Left hindlimb (tissue), 1 donor: ENCODE measurements at regions not wholly inside any gene's neighbourhood (a gene's known extent, or its start where the extent isn't known, plus 50 kb on each side); places are given as distances from the start of the nearest gene placed in this dataset.
"Not testable (repeated sequence)": the region's sequence is repeated elsewhere in the genome, so short reads cannot be mapped to it uniquely, and the experiment has no call there.

ENCODE experiments used
- DNase-seq: peaks from one replicate; pipeline ENCODE4 v3.0.0-alpha.2; 2018

DNA sequence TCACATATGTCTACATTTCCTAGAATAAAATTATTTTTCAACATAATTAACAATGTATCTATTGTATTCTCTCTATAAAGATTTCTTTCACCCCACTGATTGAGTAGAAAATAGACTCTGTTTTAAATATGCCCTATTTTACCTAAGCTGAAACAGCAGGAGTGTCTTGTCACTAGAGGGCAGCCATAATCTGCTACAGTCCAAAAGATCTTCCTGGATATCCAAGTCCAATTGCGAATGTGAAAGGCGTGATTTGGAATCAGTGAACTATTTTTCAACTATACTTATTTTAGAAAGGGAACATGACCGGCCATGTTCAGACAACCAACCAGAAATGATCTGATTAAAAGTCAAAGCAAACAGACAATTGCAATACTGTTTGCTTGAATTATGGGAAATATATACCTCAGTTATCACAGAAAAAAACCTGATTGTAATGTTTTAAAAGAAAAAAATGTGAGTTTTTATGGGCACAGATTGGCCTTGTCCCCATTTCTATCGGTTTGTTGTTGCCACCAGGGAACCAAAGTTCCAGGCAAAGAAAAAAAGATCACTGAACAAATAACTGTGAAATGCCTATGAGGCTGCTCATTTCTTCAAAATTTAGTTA is 1211.0 kb upstream of the ADGRL4 start:
- DNase-seq, result no peak

DNA sequence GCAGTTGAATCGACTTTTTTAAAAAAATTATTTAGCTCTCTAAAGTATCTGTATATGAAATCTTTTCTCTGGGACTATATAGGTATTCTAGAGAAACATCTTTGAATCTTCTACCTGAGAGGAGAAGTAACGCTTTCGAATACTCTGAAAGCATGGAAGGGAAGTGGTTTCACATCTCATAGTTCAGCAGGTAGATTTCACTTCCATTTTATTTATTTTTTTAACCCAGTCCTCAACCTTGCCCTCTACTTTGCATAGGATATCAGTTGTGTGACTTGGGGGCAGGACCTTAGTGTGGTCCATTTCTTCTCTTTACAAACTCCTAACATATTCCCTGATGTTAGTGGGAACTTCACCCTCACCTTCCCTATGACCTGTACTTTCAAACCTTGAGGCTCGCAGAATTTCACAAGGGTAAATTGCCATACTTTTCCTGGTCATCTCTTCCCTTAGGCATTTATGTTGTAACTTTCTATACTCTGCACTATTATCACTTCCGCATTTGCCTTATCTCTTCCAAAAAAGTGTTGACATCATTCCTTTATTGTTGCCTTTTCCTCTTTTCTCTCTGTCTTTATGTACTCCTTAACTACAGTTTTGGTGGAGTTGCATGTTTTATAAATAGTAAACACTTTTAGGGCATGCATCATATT is 1208.5 kb upstream of the ADGRL4 start:
- no peak for DNase-seq

DNA sequence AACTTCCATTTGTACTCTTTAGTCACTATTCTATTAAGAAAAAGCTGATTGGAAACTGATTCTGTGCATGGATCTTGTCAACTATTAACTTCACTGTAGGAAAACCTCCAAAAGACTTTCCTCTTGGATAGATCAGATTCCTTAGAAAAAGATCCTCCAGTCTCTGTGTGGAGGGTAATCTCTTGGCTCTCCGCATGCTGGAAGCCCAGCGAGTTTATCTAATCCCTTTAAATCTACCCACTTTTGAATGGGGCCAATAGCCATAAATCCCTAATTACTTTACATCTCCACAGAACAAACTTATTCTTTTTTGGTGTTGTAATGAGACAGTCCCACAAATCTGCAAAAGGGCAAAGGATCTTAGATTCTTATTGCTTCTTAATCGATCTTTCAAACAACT is 1206.4 kb upstream of the ADGRL4 start:
- no peak for DNase-seq

DNA sequence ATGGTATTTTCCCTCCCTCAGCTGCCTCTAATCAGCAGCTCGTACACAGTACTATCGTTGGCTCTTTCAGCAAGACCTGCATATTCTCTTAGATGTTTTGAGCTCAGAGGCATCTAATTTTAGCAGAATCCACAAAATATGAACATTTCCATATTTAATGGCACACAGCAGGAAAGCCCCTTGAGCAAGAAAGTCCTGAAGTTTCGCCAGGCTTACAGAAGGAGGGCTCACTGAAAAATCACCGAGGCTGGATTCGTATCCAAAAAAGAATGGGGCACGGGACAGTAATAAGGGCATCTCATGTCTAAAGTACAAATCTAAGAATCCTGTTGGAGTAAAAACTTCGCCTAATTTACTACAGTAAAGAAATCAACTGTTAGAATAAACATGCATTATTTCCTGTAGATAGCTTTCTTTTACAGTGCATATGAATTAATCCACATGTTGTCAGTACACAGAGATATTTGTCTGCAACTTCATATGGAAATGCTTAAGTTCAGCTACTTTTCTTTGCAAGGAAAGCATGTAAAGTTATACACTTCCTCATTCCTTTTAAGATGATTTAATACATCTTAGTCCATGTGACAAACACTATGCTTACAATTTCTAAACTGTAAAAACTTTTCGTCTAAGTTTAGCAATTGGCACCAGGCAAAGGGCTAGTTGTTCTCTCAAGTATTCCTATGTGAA is 1205.3 kb upstream of the ADGRL4 start:
- DNase-seq, result no peak

DNA sequence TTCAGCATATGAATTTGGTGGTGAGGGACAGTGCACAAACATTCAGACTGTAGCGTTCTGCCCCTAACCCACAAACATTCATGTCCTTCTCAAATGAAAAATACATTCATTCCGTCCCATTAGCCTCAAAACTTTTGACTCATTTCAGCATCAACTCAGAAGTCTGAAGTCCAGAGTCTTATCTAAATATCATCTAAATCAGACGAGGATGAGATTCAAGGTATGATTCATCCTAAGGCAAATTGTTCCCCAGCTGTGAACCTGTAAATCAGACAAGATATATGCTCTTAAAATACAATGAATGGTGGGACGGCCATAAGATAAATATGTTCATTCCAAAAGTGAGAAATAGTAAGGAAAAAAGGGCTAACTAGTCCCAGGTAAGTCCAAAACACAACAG is 1195.6 kb upstream of the ADGRL4 start:
- DNase-seq, result no peak

DNA sequence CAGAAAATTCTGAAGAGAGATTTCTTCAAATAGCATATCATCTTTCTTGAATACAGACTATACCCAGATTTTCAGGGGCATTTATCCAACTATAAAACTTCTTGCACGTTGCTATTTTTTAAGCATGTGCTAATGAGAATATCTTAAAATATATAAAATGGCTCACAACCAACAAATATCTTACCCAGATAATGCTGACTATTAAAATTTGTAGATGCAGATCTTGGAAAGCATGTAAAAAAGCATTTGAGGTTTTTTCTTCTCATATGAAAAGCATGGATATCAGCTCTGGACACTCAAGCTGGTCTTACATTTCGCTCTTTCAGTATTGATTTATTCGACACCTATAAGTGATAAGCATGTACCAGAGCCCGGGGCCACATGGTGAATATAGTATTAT is 1187.7 kb upstream of the ADGRL4 start:
- DNase-seq, result no peak

DNA sequence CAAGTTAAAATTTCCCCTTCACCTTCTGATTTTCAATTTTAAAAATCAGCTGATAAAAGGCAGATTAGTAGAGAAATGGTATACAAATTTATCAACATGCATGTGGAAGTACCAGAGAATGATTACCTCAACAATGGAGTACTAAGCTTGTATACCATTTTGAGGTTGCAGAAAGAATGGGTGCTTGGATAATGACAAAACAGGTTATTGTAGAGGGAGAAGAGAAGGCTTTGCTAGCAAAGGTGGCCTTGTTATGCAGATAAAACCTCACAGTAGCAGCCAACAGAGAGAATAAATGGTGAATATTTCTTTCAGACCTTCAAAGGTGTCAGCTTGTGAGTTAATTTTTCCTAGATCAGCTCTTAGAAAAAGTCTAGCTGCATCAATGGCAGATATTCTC is 1174.9 kb upstream of the ADGRL4 start:
- DNase-seq, result no peak

DNA sequence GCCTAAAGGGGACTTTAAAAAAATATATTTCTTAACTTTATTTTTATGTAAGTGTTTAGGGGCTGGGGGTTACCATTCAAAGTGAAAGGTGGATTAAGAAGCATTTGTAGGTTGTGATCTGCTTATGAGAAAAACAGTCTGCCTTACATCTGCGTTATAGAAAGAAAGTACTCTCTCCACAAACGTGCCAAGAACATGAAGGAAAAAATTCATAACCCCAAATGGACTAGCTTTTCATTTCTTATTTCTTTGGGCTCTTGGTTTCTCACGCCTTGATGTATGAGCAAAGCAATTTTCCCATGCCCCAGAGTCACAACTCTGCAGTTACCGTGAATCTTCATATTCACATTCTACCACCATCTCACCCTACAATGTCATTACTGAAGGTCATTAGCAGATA is 1165.1 kb upstream of the ADGRL4 start:
- DNase-seq, result no peak

DNA sequence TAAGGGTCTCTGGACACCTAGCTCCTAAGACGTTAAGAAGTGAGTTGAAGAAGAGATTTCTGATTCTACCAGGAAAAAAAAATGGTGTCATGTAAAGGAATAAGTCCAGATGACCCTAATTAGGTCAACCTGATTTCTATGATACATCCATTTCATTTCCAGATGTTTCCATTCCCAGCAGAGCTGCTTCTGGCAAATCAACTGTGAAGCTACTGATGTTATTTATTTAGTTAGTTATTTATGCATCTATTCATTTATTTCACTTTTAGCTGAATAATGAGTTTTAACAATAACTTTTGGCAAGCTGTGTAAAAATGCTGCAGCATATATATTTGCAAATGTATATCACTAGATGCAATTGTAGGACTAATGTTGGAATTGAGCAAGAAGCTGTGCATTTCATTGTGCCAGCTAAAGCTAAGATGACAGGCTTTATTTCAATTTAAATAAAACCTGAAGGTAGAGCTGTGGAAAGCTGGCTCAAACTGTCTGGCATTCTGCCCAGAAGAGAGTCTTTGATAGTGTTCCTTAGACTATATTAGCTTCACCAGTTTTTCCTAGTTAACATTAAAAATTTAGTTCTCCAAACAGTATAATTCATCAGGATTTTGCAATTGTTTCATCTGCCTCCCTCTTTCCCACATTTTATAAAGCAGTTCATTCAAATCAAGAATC is 1164.4 kb upstream of the ADGRL4 start:
- peak; percentile 60 for DNase-seq

DNA sequence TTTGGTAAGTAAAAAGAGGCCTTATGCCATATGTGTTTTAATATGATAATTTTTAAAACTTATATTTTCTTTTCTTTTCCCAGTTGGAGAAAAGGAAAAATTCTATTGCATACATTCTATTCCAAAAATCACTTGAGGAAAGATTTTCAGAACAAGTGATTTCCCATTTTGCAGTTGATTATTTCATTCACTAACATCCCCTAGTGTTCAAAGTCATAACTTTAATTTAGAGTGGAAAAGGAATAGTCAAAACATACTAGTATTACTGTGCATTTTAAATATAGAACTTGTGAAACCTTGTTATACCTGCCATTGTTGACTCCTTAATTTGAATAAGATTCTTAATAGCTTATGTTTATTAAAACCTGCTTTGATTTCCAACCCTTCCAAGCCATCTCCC is 1157.6 kb upstream of the ADGRL4 start:
- no peak for DNase-seq

DNA sequence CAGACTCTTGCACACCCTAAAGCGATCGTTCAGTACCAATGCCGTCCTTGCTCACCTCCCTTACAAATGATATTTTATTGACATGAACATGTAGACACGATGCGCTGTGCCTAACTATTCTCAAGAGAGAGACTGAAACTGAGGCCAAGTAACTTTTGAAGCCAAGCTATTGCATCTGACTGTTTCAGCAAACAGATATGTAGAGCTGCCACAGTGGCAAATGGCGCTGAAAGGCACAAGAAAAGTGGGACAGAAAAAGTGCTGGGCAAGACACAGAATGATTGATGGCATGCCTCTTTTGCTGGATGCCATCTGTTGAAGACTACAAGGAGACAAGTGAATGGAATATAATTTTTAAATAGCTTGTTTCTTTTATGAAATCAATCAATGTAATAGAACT is 1157.2 kb upstream of the ADGRL4 start:
- DNase-seq, result no peak

DNA sequence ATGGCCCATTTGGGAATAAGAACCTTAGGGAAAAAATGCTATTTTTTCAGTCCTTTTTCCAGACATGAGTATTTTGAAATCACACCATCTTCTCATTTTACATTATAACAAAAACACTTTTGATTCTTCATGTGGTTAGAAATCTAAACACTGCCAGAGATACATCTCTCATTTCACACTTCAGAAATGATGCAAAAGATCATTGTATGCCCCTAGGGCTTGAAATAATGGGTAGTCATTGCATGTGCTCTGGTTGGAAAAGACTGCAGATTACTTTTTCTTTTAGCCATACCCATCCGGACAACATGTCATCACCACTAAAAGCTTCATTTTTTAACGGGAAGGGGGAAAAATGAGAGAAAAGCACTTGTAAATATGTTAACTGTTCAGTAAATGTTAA is 1152.2 kb upstream of the ADGRL4 start:
- no peak for DNase-seq

DNA sequence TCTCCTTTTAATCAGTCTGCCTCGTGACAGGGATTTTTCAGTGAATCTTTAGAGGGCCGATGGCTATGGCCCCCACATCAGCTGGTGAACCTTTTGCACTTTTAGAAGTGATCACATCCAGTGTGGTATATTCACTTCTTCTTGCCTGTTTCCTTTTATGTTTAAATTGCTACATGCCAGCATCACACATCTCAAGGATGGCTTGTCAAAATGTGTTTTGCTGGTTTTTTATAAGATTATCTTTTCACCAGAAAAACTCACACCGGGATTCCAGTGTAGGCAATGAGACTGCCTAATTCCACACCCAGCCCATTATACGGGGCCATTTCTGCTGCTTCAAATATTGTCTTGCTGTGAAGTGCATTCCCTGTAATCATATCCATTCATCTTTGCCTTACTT is 1151.7 kb upstream of the ADGRL4 start:
- no peak for DNase-seq

DNA sequence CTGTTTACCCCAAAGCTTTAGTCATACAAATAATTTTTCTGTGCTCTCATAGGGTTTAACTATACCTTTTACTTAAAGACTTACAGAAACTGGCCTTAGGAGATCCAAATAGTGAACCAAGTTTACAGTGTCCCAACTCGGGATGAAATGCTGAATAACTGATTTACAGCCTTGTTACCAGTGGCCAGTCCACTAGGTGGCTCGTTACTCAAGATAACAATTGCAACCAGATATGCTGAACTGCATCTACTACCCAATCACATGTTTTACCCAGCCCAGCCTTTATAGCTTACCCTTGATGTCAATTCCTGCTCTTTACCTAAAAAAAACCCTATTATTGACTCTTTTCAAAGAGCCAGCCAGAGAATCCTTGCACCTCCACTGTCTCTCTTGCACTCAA is 1148.8 kb upstream of the ADGRL4 start:
- DNase-seq, result no peak

DNA sequence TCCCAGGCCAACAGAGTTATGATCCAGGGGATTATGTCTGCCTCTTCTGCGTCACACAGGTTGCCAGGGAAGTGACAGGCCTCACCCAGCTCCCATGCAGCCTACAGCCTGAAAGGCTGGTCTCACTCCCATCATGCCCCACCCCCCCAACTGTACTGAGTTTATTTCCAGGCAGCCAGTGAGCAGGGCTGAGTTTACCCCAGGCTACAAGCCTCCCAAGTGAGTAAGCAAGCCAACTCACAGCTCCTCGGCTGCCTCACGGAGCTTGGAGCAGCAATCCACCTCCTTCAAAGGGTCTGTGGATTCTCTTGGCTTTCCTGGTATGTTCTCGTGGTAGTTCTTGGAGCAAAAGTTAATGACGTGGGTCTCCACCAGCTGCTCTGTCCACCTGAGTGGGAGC is 1147.6 kb upstream of the ADGRL4 start:
- DNase-seq, result no peak

DNA sequence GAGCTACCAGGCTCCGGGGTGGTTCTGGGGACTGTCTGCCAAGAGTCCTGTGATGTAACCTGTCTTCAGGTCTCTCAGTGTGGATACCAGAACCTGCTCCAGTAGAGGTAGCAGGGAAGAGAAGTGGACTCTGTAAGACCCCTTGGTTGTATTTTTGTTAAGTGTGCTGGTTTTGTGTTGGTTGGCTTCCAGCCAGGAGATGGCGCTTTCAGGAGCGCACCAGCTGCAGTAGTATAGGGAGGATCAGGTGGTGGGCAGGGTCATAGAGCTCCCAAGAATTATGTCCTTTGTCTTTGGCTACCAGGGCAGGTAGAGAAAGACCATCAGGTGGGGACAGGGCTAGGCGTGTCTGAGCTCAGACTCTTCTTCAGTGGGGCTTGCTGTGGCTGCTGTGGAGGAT is 1147.2 kb upstream of the ADGRL4 start:
- DNase-seq, result no peak

DNA sequence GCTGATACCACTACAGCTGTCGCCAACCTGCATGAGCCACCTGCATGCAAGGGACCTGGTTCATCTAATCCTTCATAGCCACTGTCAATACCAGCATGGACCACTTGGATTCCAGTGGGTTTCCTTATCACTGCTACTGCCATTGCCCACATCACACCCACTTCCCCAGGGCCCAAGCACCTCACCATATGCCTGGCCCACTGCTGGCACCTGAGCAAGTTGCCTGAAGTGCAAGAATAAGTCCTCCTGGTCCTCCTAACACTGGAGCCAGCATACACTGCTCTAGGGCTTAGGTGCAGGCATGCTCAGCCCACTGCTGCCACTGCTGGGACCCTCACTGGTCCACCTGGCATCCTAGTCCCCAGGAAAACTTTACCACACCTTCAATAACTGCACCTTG is 1136.8 kb upstream of the ADGRL4 start:
- no peak for DNase-seq

DNA sequence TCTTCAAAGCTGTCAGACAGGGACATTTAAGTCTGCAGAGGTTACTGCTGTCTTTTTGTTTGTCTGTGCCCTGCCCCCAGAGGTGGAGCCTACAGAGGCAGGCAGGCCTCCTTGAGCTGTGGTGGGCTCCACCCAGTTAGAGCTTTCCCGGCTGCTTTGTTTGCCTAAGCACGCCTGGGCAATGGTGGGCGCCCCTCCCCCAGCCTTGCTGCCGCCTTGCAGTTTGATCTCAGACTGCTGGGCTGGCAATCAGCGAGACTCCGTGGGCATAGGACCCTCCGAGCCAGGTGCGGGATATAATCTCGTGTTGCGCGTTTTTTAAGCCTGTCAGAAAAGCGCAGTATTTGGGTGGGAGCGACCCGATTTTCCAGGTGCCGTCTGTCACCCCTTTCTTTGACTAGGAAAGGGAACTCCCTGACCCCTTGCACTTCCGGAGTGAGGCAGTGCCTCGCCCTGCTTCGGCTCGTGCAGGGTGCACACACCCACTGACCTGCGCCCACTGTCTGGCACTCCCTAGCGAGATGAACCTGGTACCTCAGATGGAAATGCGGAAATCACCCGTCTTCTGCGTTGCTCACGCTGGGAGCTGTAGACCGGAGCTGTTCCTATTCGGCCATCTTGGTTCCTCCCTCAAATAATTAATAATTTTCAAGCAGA is 1131.5 kb upstream of the ADGRL4 start:
- DNase-seq, result not testable (repeated sequence)

DNA sequence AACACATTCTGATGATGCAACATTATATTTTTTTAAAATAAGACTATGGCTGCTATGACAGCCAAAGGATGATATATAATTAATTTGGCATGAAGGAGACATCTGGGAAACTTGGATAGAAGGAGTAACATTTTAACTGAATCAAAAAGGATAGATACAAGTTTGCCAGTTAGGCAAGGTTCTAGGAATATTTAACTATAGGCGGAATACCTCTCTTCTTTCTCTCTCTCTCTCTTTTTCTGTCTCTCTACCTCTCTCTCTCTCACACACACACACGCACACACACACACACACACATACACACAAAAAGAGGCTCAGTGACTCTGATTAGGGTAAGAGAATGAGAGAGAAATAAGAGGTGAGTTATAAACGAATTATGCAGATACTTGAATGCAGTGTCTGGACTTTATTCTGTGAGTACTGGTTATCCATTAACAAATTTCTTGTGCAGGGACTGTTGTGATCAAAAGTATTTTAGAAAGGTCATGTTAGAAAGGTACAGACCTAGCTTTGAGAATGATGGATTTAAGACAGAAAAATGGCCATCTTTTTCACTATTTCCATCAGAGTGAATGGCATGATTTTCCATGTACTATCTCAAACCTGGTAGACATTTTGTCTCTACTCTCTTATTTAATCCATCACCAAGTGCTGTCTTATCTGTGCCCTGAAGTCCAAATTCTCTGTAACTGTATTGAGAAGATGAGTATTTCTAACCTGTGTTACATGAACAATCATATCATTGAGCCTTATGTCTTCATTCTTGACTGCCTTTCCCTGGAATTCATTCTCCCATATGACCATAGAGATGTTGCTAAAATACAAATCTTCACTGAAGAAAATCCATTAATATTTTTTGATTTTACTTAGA is 1106.9 kb upstream of the ADGRL4 start:
- DNase-seq, result no peak

DNA sequence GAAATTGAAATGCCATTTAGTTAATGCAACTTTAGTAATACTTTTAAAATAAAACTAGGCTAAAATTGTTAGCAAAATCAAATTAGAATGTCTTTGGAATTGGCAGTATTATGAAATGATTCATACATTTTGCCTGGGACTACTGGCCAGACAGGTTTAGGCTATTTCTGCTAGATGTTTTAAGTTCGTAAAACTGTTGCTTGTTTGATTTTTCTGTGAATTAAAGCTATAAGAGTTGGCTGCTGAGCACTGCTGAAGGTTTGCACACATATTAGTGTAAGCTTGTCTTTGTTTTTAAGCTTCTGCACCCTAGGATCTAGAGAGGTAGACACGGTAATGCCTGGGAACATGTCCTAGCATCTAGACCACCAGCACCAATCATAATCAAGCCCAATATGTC is 1094.6 kb upstream of the ADGRL4 start:
- DNase-seq, result no peak

DNA sequence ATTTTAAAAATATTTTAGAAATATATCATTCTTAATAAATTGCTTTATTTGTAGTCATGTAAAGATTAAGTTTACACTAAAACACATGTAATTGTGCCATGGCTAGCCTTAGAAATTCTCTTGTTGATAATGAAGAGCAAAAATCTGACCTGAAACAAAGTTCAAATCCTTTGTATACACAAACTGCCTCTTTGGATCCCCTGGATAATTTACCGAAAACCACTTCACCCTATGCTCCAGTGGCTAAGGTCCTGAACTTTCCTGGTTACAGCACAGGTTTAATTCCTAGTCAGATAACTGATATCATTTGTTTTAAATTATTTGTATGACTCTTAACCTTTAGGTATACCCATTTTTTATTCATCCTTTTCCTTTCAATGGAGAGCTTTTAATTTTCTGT is 1093.2 kb upstream of the ADGRL4 start:
- no peak for DNase-seq

DNA sequence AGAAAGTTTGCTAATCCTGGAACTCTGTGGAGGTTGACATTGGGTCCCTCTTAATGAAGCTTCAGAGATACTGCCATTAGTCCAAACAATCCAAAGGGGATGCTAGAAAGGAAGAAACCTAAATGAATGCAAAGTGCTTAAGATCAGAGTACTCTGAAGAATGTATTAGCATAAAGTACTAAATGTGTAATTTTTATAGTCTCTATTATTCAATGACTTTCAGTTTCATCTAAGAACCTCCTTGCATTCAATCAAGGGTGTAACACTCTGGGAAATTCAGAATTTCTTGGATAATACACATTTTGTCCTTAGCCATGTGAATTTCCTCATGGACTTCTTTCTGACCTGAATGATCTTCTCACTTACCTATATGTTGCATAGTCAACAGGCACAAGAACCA is 1078.5 kb upstream of the ADGRL4 start:
- DNase-seq, result no peak

DNA sequence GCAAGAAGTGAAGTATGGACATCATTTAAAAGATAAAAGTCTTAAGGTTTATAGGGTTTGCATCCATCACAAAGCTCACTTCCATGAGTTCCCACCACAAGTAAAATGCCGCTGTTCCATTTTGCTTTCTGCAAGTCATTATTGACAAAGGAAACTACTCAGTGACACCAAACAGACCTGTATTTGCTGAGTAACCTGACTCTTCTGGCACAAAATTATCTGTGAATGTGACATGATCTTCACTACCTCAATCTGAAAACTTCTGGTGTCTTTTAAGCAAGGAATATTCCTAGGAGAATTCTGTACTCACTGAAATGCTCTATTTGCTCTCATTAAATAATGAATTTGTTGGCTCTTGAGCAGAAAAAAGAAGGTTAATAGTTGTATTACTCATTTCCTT is 1077.4 kb upstream of the ADGRL4 start:
- DNase-seq, result no peak
